WTC11 (cell line): ENCODE measurements at regions not wholly inside any gene's neighbourhood (a gene's known extent, or its start where the extent isn't known, plus 50 kb on each side); places are given as distances from the start of the nearest gene placed in this dataset.
"Not testable (repeated sequence)": the region's sequence is repeated elsewhere in the genome, so short reads cannot be mapped to it uniquely, and the experiment has no call there.

ENCODE experiments used
- ATAC-seq: fragments of 200-7000 bp; cut with Tn5 transposase; 2 replicates; pipeline ENCODE4 v1.10.0; 2021; ENCODE audit warnings: mild to moderate bottlenecking, moderate library complexity
- CTCF ChIA-PET: fragments of 300-600 bp; sonication (Branson Sonifier 250); formaldehyde crosslinking; loops from one replicate; lab custom pipeline; 2021; ENCODE audit warnings: antibody characterized with exemption; lab: Charles Lee
- POLR2A ChIA-PET: fragments of 350-600 bp; sonication (Branson Sonifier 250); formaldehyde crosslinking; loops from one replicate; lab custom pipeline; 2021; ENCODE audit warnings: antibody characterized with exemption; lab: Charles Lee
- DNase-seq: peaks from one replicate; pipeline ENCODE4 v3.0.0; 2021; ENCODE audit warnings: low spot score
- H3K27ac Mint-ChIP-seq: 2 replicates; pipeline ENCODE4 v1.8.0; 2021; ENCODE audit warnings: mixed read lengths
- H3K27me3 Mint-ChIP-seq: 2 replicates; pipeline ENCODE4 v1.8.0; 2021; ENCODE audit warnings: low read depth, mild to moderate bottlenecking, moderate library complexity, mixed read lengths
- H3K36me3 Mint-ChIP-seq: 2 replicates; pipeline ENCODE4 v1.8.0; 2021; ENCODE audit warnings: mixed read lengths
- H3K4me1 Mint-ChIP-seq: 2 replicates; pipeline ENCODE4 v1.8.0; 2022; ENCODE audit warnings: mixed read lengths
- H3K4me3 Mint-ChIP-seq: 2 replicates; pipeline ENCODE4 v1.8.0; 2021; ENCODE audit warnings: mild to moderate bottlenecking, moderate library complexity, mixed read lengths
- H3K9me3 Mint-ChIP-seq: 2 replicates; pipeline ENCODE4 v1.8.0; 2021; ENCODE audit warnings: mixed read lengths
- CREM ChIP-seq: sonication (generic); formaldehyde crosslinking; IDR thresholded peaks from 2 replicates; pipeline ENCODE4 v1.8.1; 2022; ENCODE audit warnings: mild to moderate bottlenecking, missing genetic modification reagents, moderate library complexity
- FOXP1 ChIP-seq: sonication (generic); formaldehyde crosslinking; IDR thresholded peaks from 2 replicates; pipeline ENCODE4 v1.8.0; 2022; ENCODE audit warnings: missing genetic modification reagents, mild to moderate bottlenecking, moderate library complexity, borderline replicate concordance
- NR2C2 ChIP-seq: sonication (generic); formaldehyde crosslinking; IDR thresholded peaks from 2 replicates; pipeline ENCODE4 v1.8.0; 2022; ENCODE audit warnings: mild to moderate bottlenecking, missing genetic modification reagents
- PRDM15 ChIP-seq: sonication (generic); formaldehyde crosslinking; IDR thresholded peaks from 2 replicates; pipeline ENCODE4 v1.8.0; 2022; ENCODE audit warnings: missing genetic modification reagents
- RELA ChIP-seq: sonication (generic); formaldehyde crosslinking; IDR thresholded peaks from 2 replicates; pipeline ENCODE4 v1.8.1; 2022; ENCODE audit warnings: missing genetic modification reagents, mild to moderate bottlenecking, borderline replicate concordance
- TCF7 ChIP-seq: sonication (generic); formaldehyde crosslinking; IDR thresholded peaks from 2 replicates; pipeline ENCODE4 v1.8.0; 2022; ENCODE audit warnings: mild to moderate bottlenecking, low read depth, missing genetic modification reagents, moderate library complexity
- TP53 ChIP-seq: sonication (generic); formaldehyde crosslinking; IDR thresholded peaks from 2 replicates; pipeline ENCODE4 v1.8.1; 2023; ENCODE audit warnings: mild to moderate bottlenecking, missing genetic modification reagents
- ZNF232 ChIP-seq: sonication (generic); formaldehyde crosslinking; IDR thresholded peaks from 2 replicates; pipeline ENCODE4 v1.8.0; 2022; ENCODE audit warnings: mild to moderate bottlenecking, missing genetic modification reagents
- ZNF263 ChIP-seq: sonication (generic); formaldehyde crosslinking; IDR thresholded peaks from 2 replicates; pipeline ENCODE4 v1.8.1; 2022; ENCODE audit warnings: low read depth, mild to moderate bottlenecking, moderate library complexity, missing genetic modification reagents
- TF ChIP-seq, protein P1 (sequence below): sonication (generic); formaldehyde crosslinking; IDR thresholded peaks from 2 replicates; pipeline ENCODE4 v1.8.1; 2023; ENCODE audit warnings: mild to moderate bottlenecking, missing genetic modification reagents, moderate library complexity
- TF ChIP-seq, protein P2 (sequence below): sonication (generic); formaldehyde crosslinking; IDR thresholded peaks from 2 replicates; pipeline ENCODE4 v1.8.0; 2023; ENCODE audit warnings: missing genetic modification reagents
- TF ChIP-seq, protein P3 (sequence below): sonication (generic); formaldehyde crosslinking; IDR thresholded peaks from 2 replicates; pipeline ENCODE4 v1.8.0; 2022; ENCODE audit warnings: mild to moderate bottlenecking, missing genetic modification reagents
- TF ChIP-seq, protein P4 (sequence below): sonication (generic); formaldehyde crosslinking; IDR thresholded peaks from 2 replicates; pipeline ENCODE4 v1.8.1; 2023; ENCODE audit warnings: mild to moderate bottlenecking, missing genetic modification reagents, borderline replicate concordance

DNA sequence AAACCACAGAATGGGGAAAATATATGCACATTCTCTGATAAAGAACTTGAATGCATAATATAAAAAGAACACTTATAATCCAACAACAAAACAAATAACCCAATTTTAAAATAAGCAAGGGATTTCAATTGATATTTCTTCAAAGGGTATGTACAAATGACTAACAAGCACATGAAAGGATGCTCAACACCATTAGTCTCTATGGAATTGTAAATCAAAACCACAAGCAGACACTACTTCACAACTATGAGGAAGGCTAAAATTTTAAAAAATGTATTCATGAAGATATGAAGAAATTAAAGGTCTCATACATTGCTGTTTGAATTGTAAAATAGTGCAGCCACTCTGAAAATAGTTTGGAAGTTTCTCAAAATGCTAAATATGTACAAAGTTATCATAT is 78.9 kb upstream of the GAS1 start:
- H3K4me3 Mint-ChIP-seq = no peak overlapping the region
- DNase-seq = no peak
- CTCF ChIA-PET = no interaction called here
- POLR2A ChIA-PET = no interaction called here
- H3K36me3 Mint-ChIP-seq = peaks cover 7% of the 10 kb centered on the region; the same call in 1 of the 2 replicates
- H3K4me1 Mint-ChIP-seq = peaks cover 9% of the 10 kb centered on the region
- H3K27ac Mint-ChIP-seq = no peak overlapping the region
- no peak for ATAC-seq
- H3K9me3 Mint-ChIP-seq = peaks cover 35% of the 10 kb centered on the region
- H3K27me3 Mint-ChIP-seq = no peaks in the 10 kb centered on the region; the same call in 1 of the 2 replicates
- TF ChIP-seq, protein P1, sequence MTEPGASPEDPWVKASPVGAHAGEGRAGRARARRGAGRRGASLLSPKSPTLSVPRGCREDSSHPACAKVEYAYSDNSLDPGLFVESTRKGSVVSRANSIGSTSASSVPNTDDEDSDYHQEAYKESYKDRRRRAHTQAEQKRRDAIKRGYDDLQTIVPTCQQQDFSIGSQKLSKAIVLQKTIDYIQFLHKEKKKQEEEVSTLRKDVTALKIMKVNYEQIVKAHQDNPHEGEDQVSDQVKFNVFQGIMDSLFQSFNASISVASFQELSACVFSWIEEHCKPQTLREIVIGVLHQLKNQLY = no peak
- no peak for TF ChIP-seq RELA (CRISPR knock-in tag)
- TF ChIP-seq PRDM15 = no peak
- TF ChIP-seq NR2C2 = no peak
- no peak for TF ChIP-seq FOXP1 (CRISPR knock-in tag)
- no peak for TF ChIP-seq TP53 (CRISPR knock-in tag)
- TF ChIP-seq, protein P2, sequence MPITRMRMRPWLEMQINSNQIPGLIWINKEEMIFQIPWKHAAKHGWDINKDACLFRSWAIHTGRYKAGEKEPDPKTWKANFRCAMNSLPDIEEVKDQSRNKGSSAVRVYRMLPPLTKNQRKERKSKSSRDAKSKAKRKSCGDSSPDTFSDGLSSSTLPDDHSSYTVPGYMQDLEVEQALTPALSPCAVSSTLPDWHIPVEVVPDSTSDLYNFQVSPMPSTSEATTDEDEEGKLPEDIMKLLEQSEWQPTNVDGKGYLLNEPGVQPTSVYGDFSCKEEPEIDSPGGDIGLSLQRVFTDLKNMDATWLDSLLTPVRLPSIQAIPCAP (CRISPR knock-in tag) = no peak
- no peak for TF ChIP-seq TCF7 (CRISPR knock-in tag)
- no peak for TF ChIP-seq ZNF263 (CRISPR knock-in tag)
- TF ChIP-seq ZNF232 (CRISPR knock-in tag) = no peak
- TF ChIP-seq, protein P3, sequence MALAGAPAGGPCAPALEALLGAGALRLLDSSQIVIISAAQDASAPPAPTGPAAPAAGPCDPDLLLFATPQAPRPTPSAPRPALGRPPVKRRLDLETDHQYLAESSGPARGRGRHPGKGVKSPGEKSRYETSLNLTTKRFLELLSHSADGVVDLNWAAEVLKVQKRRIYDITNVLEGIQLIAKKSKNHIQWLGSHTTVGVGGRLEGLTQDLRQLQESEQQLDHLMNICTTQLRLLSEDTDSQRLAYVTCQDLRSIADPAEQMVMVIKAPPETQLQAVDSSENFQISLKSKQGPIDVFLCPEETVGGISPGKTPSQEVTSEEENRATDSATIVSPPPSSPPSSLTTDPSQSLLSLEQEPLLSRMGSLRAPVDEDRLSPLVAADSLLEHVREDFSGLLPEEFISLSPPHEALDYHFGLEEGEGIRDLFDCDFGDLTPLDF (CRISPR knock-in tag) = no peak
- no peak for TF ChIP-seq CREM (CRISPR knock-in tag)
- TF ChIP-seq, protein P4, sequence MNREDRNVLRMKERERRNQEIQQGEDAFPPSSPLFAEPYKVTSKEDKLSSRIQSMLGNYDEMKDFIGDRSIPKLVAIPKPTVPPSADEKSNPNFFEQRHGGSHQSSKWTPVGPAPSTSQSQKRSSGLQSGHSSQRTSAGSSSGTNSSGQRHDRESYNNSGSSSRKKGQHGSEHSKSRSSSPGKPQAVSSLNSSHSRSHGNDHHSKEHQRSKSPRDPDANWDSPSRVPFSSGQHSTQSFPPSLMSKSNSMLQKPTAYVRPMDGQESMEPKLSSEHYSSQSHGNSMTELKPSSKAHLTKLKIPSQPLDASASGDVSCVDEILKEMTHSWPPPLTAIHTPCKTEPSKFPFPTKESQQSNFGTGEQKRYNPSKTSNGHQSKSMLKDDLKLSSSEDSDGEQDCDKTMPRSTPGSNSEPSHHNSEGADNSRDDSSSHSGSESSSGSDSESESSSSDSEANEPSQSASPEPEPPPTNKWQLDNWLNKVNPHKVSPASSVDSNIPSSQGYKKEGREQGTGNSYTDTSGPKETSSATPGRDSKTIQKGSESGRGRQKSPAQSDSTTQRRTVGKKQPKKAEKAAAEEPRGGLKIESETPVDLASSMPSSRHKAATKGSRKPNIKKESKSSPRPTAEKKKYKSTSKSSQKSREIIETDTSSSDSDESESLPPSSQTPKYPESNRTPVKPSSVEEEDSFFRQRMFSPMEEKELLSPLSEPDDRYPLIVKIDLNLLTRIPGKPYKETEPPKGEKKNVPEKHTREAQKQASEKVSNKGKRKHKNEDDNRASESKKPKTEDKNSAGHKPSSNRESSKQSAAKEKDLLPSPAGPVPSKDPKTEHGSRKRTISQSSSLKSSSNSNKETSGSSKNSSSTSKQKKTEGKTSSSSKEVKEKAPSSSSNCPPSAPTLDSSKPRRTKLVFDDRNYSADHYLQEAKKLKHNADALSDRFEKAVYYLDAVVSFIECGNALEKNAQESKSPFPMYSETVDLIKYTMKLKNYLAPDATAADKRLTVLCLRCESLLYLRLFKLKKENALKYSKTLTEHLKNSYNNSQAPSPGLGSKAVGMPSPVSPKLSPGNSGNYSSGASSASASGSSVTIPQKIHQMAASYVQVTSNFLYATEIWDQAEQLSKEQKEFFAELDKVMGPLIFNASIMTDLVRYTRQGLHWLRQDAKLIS = no peak
- TF ChIP-seq, all 79 proteins: peak for 0

GRCh38 chr9:87028836-87029235 is 81.5 kb upstream of the GAS1 start:
- CTCF ChIA-PET, DNase-seq, H3K27ac Mint-ChIP-seq, ATAC-seq, H3K4me3 Mint-ChIP-seq, H3K36me3 Mint-ChIP-seq, H3K4me1 Mint-ChIP-seq, POLR2A ChIA-PET, H3K27me3 Mint-ChIP-seq: not testable (repeated sequence)
- H3K9me3 Mint-ChIP-seq = peaks cover 35% of the 10 kb centered on the region
